ENCODE measurements at regions not wholly inside any gene's neighbourhood (a gene's known extent, or its start where the extent isn't known, plus 50 kb on each side); places are given as distances from the start of the nearest gene placed in this dataset.
A peak's percentile ranks its signal among the peaks of the same experiment; 100 is the strongest.

DNA sequence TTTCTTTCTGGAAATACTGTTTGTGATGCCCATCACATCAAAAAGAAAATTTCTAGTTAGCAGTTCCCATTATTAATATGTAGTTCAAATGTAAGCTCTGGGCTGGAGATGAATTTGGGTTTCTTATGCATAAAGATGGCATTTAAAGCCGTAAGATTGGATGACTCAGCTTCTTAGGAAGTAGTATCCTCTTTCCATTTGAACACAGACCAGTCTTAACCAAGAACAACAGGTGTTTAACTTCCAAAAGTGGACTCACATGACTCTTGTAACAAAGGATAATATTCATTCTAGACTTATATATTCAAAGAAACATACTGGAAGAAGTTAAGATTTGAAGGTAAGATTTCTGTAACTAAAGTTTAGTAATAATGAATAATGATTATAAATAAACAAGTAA is 330.5 kb downstream of the TLR4 start:
- peaks cover 8 to 12% of the 10 kb centered on the region in 2 donors for H3K9me3 Mint-ChIP-seq
- H3K4me3 ChIP-seq (ENCODE audit: low read length): no peak overlapping the region
- no peaks in the 10 kb centered on the region for H3K36me3 Mint-ChIP-seq
- peaks cover 0 to 6% of the 10 kb centered on the region in 2 donors for H3K27me3 Mint-ChIP-seq (ENCODE audit: low read depth in 2 of 2)
- H3K27me3 ChIP-seq (ENCODE audit: control insufficient read depth, insufficient read depth, low read length): no peaks in the 10 kb centered on the region
- 80% methylated on average over 1 of the region's 1 CpG for WGBS (ENCODE audit: insufficient coverage)
- TF ChIP-seq, protein P1, sequence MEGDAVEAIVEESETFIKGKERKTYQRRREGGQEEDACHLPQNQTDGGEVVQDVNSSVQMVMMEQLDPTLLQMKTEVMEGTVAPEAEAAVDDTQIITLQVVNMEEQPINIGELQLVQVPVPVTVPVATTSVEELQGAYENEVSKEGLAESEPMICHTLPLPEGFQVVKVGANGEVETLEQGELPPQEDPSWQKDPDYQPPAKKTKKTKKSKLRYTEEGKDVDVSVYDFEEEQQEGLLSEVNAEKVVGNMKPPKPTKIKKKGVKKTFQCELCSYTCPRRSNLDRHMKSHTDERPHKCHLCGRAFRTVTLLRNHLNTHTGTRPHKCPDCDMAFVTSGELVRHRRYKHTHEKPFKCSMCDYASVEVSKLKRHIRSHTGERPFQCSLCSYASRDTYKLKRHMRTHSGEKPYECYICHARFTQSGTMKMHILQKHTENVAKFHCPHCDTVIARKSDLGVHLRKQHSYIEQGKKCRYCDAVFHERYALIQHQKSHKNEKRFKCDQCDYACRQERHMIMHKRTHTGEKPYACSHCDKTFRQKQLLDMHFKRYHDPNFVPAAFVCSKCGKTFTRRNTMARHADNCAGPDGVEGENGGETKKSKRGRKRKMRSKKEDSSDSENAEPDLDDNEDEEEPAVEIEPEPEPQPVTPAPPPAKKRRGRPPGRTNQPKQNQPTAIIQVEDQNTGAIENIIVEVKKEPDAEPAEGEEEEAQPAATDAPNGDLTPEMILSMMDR (IDR thresholded peaks at IDR 0.05): no peak
- H3K27ac Mint-ChIP-seq: no peak overlapping the region
- H3K36me3 ChIP-seq (ENCODE audit: control insufficient read depth, insufficient read depth, low read length): no peaks in the 10 kb centered on the region
- ATAC-seq: no peak
- intact Hi-C loops (cut with micrococcal nuclease): no loop called here
- no peaks in the 10 kb centered on the region for H3K4me1 Mint-ChIP-seq
- no peak overlapping the region for H3K4me3 Mint-ChIP-seq
- H3K27ac ChIP-seq (ENCODE audit: low read length): no peak overlapping the region
- DNase-seq: no peak
- no peaks in the 10 kb centered on the region for H3K9me3 ChIP-seq (ENCODE audit: control insufficient read depth, insufficient read depth, low read length)
- no peaks in the 10 kb centered on the region for H3K4me1 ChIP-seq (ENCODE audit: control insufficient read depth, insufficient read depth, low read length)

DNA sequence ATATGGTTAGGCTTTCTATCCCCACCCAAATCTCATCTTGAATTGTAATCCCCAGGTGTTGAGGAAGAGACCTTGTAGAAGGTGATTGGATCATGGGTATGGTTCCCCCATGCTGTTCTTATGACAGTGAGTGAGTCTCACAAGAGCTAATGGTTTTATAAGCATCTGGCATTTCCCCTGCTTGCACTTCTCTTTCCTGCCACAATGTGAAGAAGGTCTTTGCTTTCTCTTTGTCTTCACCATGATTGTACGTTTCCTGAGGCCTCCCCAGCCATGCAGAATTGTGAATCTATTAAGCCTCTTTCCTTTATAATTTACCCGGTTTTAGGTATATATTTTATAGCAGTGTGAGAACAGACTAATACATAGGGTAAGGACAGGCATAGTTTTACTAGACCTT is 334.5 kb downstream of the TLR4 start:
- intact Hi-C loops (cut with micrococcal nuclease): no loop called here
- Mint-ChIP-seq H3K4me1 (no peaks in the 10 kb centered on the region), H3K36me3 (no peaks in the 10 kb centered on the region), H3K27me3 (ENCODE audit: low read depth in 2 of 2) (peaks cover 0 to 6% of the 10 kb centered on the region in 2 donors), H3K4me3 (no peak overlapping the region), H3K9me3 (peaks cover 3 to 7% of the 10 kb centered on the region in 2 donors), H3K27ac (no peak overlapping the region)
- no peak overlapping the region for H3K4me3 ChIP-seq (ENCODE audit: low read length)
- H3K9me3 ChIP-seq (ENCODE audit: control insufficient read depth, insufficient read depth, low read length): no peaks in the 10 kb centered on the region
- TF ChIP-seq, protein P1 (IDR thresholded peaks at IDR 0.05): no peak
- no peaks in the 10 kb centered on the region for H3K36me3 ChIP-seq (ENCODE audit: control insufficient read depth, insufficient read depth, low read length)
- H3K27ac ChIP-seq (ENCODE audit: low read length): no peak overlapping the region
- WGBS (ENCODE audit: insufficient coverage): no CpG with 5 or more reads among the region's 2 CpGs
- no peaks in the 10 kb centered on the region for H3K4me1 ChIP-seq (ENCODE audit: control insufficient read depth, insufficient read depth, low read length)
- no peaks in the 10 kb centered on the region for H3K27me3 ChIP-seq (ENCODE audit: control insufficient read depth, insufficient read depth, low read length)
- ATAC-seq (no peak), DNase-seq (no peak)

DNA sequence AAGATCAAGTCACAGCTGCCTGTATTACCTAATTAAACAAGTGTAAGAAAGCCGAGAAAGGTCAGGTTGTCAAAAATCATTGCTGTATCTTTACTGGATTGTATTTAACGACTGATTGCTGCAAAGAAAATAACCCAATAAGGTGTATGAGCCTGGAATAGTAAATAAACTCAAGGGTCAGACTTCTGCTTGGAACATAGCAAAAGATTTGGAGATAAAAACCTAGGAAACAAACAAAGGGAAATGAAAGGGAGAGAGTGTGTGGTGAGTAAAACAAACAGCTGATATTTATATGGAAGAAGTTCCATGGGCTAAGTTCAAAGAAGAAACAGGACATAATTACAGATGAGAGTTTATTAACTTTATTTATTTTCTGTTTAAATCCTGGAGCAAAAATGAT is 354.0 kb downstream of the TLR4 start:
- ATAC-seq (no peak), DNase-seq (no peak)
- H3K27me3 Mint-ChIP-seq (ENCODE audit: low read depth in 2 of 2): no peaks in the 10 kb centered on the region
- Histone ChIP-seq H3K4me3 (ENCODE audit: low read length) (no peak overlapping the region), H3K9me3 (ENCODE audit: control insufficient read depth, insufficient read depth, low read length) (no peaks in the 10 kb centered on the region), H3K27me3 (ENCODE audit: control insufficient read depth, insufficient read depth, low read length) (no peaks in the 10 kb centered on the region), H3K4me1 (ENCODE audit: control insufficient read depth, insufficient read depth, low read length) (no peaks in the 10 kb centered on the region), H3K27ac (ENCODE audit: low read length) (no peak overlapping the region), H3K36me3 (ENCODE audit: control insufficient read depth, insufficient read depth, low read length) (no peaks in the 10 kb centered on the region)
- H3K9me3 Mint-ChIP-seq: peaks cover 8 to 17% of the 10 kb centered on the region in 2 donors
- no peaks in the 10 kb centered on the region for H3K36me3 Mint-ChIP-seq
- 47% methylated on average over 2 of the region's 2 CpGs for WGBS (ENCODE audit: insufficient coverage)
- no peaks in the 10 kb centered on the region for H3K4me1 Mint-ChIP-seq
- H3K27ac Mint-ChIP-seq: no peak overlapping the region
- TF ChIP-seq, protein P1 (IDR thresholded peaks at IDR 0.05): no peak
- no peak overlapping the region for H3K4me3 Mint-ChIP-seq
- intact Hi-C loops (cut with micrococcal nuclease): no loop called here

DNA sequence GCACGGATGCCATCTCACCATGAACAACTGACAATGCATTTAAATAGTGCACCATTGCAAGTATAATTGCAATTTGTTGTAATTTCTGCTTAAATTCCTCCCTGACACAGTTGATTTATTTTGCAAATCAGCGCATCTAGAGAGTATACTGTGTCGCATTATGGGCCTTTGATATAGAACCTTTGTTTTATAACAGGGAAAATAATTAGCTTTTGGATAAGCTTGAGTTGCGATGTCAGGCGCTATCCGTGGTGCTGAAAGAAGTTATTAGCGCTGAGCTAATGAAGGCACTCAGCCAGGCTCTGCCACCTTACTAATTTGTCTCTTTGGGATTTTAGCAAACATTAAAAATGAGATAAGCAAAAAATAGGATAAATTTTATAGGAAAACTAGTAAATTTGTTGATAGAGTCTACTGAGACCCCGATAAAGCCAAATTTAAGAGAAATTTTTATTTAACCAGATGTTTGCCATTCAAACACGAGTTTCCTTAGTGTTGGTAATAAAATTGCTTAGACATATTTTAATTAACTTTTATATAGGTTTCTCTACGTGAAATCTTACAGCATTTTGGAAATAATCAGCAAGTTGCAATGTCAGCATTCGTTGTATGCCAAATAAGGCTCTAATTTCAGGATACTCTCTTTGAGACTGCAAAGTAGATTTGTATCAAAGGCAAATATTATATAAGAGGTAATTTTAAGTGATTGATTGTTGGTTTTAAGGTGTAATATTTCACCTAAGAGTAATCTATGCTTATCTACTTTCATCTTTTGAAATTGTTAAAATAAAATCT is 355.5 kb downstream of the TLR4 start:
- no peak for ATAC-seq

More for the DNA sequence above, 355.5 kb downstream of the TLR4 start:
- intact Hi-C loops (cut with micrococcal nuclease): no loop called here
- TF ChIP-seq, protein P1 (IDR thresholded peaks at IDR 0.05): no peak
- Mint-ChIP-seq H3K27ac (no peak overlapping the region), H3K4me3 (no peak overlapping the region), H3K4me1 (no peaks in the 10 kb centered on the region), H3K9me3 (peaks cover 6 to 13% of the 10 kb centered on the region in 2 donors), H3K36me3 (no peaks in the 10 kb centered on the region), H3K27me3 (ENCODE audit: low read depth in 2 of 2) (no peaks in the 10 kb centered on the region)
- peak in 1 of 2 donors; percentile 2 for DNase-seq
- Histone ChIP-seq H3K36me3 (ENCODE audit: control insufficient read depth, insufficient read depth, low read length) (no peaks in the 10 kb centered on the region), H3K9me3 (ENCODE audit: control insufficient read depth, insufficient read depth, low read length) (no peaks in the 10 kb centered on the region), H3K27ac (ENCODE audit: low read length) (no peak overlapping the region), H3K4me3 (ENCODE audit: low read length) (no peak overlapping the region), H3K27me3 (ENCODE audit: control insufficient read depth, insufficient read depth, low read length) (no peaks in the 10 kb centered on the region), H3K4me1 (ENCODE audit: control insufficient read depth, insufficient read depth, low read length) (no peaks in the 10 kb centered on the region)
- WGBS (ENCODE audit: insufficient coverage): 19% methylated on average over 10 of the region's 11 CpGs

Measured in natural killer cell (primary cell).